ENCODE measurements at regions not wholly inside any gene's neighbourhood (a gene's known extent, or its start where the extent isn't known, plus 50 kb on each side); places are given as distances from the start of the nearest gene placed in this dataset.

GRCh38 chr6:130313206-130313605 lies 52.6 kb upstream of the TMEM200A start:
- TF ChIP-seq POLR2A (IDR thresholded peaks at IDR 0.05; ENCODE audit: low read length): no peak
- no peak for TF ChIP-seq GATA1 (IDR thresholded peaks at IDR 0.05; ENCODE audit: low read depth, low read length)
